ENCODE measurements at regions not wholly inside any gene's neighbourhood (a gene's known extent, or its start where the extent isn't known, plus 50 kb on each side); places are given as distances from the start of the nearest gene placed in this dataset.

- TF ChIP-seq KDM1A (IDR thresholded peaks at IDR 0.05; ENCODE audit: borderline replicate concordance, low read length), result no peak
- TF ChIP-seq KDM4A (IDR thresholded peaks at IDR 0.05; ENCODE audit: low read depth, low read length, severe bottlenecking), result no peak
- TF ChIP-seq RXRA (IDR thresholded peaks at IDR 0.05; ENCODE audit: insufficient read depth, low read depth, low read length), result no peak
- TF ChIP-seq TBP (IDR thresholded peaks at IDR 0.05; ENCODE audit: low read depth, low read length), result 0 out of 2 replicates have a peak, but pooled peaks have one; percentile 22
- no peak for TF ChIP-seq SP1 (IDR thresholded peaks at IDR 0.05; ENCODE audit: low read depth, low read length)
Observed at GRCh38 chr3:174441588-174442301, 417.4 kb upstream of the NAALADL2 start (continued).
